ENCODE measurements at regions not wholly inside any gene's neighbourhood (a gene's known extent, or its start where the extent isn't known, plus 50 kb on each side); places are given as distances from the start of the nearest gene placed in this dataset.
"Not testable (repeated sequence)": the region's sequence is repeated elsewhere in the genome, so short reads cannot be mapped to it uniquely, and the experiment has no call there.

GRCh38 chr1:200496937-200497336 lies 87.1 kb upstream of the ZNF281 start:
- DNase-seq = no peak

GRCh38 chr1:200495901-200496300 lies 86.1 kb upstream of the ZNF281 start:
- no peak for DNase-seq

GRCh38 chr1:200493344-200493743 lies 83.5 kb upstream of the ZNF281 start:
- DNase-seq = no peak

GRCh38 chr1:200491103-200491502 lies 81.3 kb upstream of the ZNF281 start:
- DNase-seq = no peak

- no peak for DNase-seq
Observed at GRCh38 chr1:200490183-200490582, 80.3 kb upstream of the ZNF281 start.

- peak; percentile 34 for DNase-seq
Observed at GRCh38 chr1:200488375-200489165, 78.7 kb upstream of the ZNF281 start.

- DNase-seq = no peak
Observed at GRCh38 chr1:200487650-200488049, 77.8 kb upstream of the ZNF281 start.

- DNase-seq = no peak
Observed at GRCh38 chr1:200486634-200487033, 76.8 kb upstream of the ZNF281 start.

GRCh38 chr1:200484438-200484946 lies 74.7 kb upstream of the ZNF281 start:
- not testable (repeated sequence) for DNase-seq

- DNase-seq = peak; percentile 14
Observed at GRCh38 chr1:200483491-200484143, 73.8 kb upstream of the ZNF281 start.

- DNase-seq = no peak
Observed at GRCh38 chr1:200480964-200481363, 71.1 kb upstream of the ZNF281 start.

GRCh38 chr1:200479816-200480215 lies 70.0 kb upstream of the ZNF281 start:
- DNase-seq = no peak

GRCh38 chr1:200478945-200479558 lies 69.2 kb upstream of the ZNF281 start:
- no peak for DNase-seq

GRCh38 chr1:200478239-200478623 lies 68.4 kb upstream of the ZNF281 start:
- DNase-seq = no peak

GRCh38 chr1:200474633-200475032 lies 64.8 kb upstream of the ZNF281 start:
- DNase-seq = no peak

- no peak for DNase-seq
Observed at GRCh38 chr1:200473698-200474371, 64.0 kb upstream of the ZNF281 start.

- DNase-seq = no peak
Observed at GRCh38 chr1:200471739-200472138, 61.9 kb upstream of the ZNF281 start.

GRCh38 chr1:200468264-200469001 lies 58.6 kb upstream of the ZNF281 start:
- no peak for DNase-seq

GRCh38 chr1:200464784-200465400 lies 55.1 kb upstream of the ZNF281 start:
- no peak for DNase-seq
